ENCODE measurements at regions not wholly inside any gene's neighbourhood (a gene's known extent, or its start where the extent isn't known, plus 50 kb on each side); places are given as distances from the start of the nearest gene placed in this dataset.

DNA sequence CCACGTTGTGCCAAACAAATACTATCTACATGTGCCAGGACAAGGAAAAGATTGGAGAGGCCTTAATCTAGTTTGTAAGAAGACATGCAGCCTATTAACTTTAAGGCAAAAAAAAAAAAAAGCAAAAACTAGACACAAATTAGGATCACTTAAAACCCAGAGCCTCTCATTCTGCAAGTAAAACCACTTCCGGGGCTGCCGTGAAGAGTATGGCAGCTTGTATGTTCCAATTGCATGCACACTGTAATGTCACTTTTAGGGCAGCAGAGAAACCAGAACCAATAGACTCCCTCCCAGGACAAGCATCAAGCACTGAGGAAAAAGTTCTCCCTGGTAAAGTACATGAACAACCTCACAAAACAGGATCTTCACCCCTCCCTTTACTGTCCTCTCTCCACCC lies 70.6 kb downstream of the RSL24D1 start:
- no peaks in the 10 kb centered on the region for H3K27me3 ChIP-seq (ENCODE audit: control insufficient read depth, insufficient read depth, low read length)
- no peaks in the 10 kb centered on the region for H3K4me1 ChIP-seq (ENCODE audit: control insufficient read depth, insufficient read depth, low read length)
- no peaks in the 10 kb centered on the region for H3K36me3 ChIP-seq (ENCODE audit: control insufficient read depth, insufficient read depth, low read length)
- no peaks in the 10 kb centered on the region for H3K9me3 ChIP-seq (replicated peaks; ENCODE audit: control insufficient read depth, low read depth, low read length)
- H3K4me3 ChIP-seq (ENCODE audit: low read length) = no peak overlapping the region
- WGBS (ENCODE audit: insufficient coverage) = no CpG with 5 or more reads among the region's 3 CpGs
- no peak overlapping the region for H3K27ac ChIP-seq (ENCODE audit: low read length)
- DNase-seq = no peak

DNA sequence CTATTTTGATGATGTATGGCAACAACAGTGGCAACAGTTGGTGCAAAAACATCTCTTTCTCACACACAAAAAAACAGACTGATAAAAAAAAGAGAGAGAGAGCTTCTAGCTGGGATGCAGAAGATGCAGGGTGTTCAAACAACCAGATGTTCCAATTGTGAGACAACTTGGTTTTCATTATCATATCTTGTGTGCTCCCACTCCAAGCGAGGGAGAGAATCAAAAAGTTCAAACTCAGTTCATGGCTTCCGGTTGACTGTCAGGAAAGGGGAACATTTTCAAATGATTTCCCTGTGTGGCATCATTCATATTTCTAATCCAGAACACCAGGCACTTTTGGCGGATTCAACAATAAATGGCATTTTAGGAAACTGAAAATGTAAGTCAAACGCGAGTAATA lies 72.1 kb downstream of the RSL24D1 start:
- Histone ChIP-seq H3K4me1 (ENCODE audit: control insufficient read depth, insufficient read depth, low read length) (no peaks in the 10 kb centered on the region), H3K36me3 (ENCODE audit: control insufficient read depth, insufficient read depth, low read length) (no peaks in the 10 kb centered on the region), H3K27me3 (ENCODE audit: control insufficient read depth, insufficient read depth, low read length) (no peaks in the 10 kb centered on the region), H3K9me3 (replicated peaks; ENCODE audit: control insufficient read depth, low read depth, low read length) (no peaks in the 10 kb centered on the region), H3K27ac (ENCODE audit: low read length) (no peak overlapping the region), H3K4me3 (ENCODE audit: low read length) (no peak overlapping the region)
- WGBS (ENCODE audit: insufficient coverage) = no CpG with 5 or more reads among the region's 5 CpGs
- DNase-seq = peak; percentile 65

DNA sequence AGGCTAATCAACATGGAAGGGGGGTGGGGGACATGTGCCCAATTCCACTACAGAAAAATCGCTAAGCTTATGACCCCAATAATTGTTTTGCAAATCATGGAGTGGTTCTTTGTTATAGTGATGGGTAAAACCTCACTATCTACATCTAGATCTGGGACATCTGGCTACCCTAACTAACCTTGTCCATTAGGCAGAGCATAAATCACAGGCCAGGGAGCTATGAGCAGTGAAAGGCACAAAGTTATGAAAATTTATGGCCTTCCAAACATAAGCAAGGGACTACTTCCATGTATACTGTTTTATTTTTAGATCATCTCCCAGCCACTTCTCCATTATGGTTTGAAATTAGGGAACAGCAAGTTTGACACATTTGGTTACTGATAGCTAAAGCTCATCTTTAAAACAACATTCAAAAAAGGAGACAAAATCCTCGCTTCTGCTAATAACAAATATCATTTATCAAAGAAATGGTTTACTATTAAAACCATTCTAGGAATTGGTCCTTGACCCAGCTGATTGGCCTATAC lies 78.3 kb downstream of the RSL24D1 start:
- no CpG with 5 or more reads among the region's 2 CpGs for WGBS (ENCODE audit: insufficient coverage)
- H3K4me1 ChIP-seq (ENCODE audit: control insufficient read depth, insufficient read depth, low read length) = no peaks in the 10 kb centered on the region
- no peak overlapping the region for H3K4me3 ChIP-seq (ENCODE audit: low read length)
- no peak overlapping the region for H3K27ac ChIP-seq (ENCODE audit: low read length)
- DNase-seq = no peak
- H3K36me3 ChIP-seq (ENCODE audit: control insufficient read depth, insufficient read depth, low read length) = no peaks in the 10 kb centered on the region
- no peaks in the 10 kb centered on the region for H3K27me3 ChIP-seq (ENCODE audit: control insufficient read depth, insufficient read depth, low read length)
- H3K9me3 ChIP-seq (replicated peaks; ENCODE audit: control insufficient read depth, low read depth, low read length) = no peaks in the 10 kb centered on the region

DNA sequence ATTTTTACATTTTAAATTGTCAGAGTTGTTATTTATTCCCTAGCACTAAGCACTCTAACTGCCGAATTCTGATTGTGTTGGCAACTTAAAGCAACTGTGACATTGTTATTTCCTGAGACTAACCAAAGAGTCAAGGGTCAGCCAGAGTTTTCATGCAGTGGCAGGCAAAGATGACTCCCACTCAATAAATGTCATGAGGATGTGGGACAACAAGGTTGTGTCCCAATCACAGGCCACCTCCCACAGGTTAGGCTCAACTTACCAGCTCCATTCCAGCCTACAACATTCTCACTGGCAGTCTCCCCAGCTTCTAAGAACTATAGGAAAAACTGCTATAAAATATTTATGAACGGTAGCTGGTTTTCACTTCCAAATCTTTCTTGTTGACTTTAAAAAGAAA lies 80.1 kb downstream of the RSL24D1 start:
- no peak overlapping the region for H3K27ac ChIP-seq (ENCODE audit: low read length)
- no peaks in the 10 kb centered on the region for H3K27me3 ChIP-seq (ENCODE audit: control insufficient read depth, insufficient read depth, low read length)
- no peak overlapping the region for H3K4me3 ChIP-seq (ENCODE audit: low read length)
- no peaks in the 10 kb centered on the region for H3K9me3 ChIP-seq (replicated peaks; ENCODE audit: control insufficient read depth, low read depth, low read length)
- no peak for DNase-seq
- 0% methylated on average over 1 of the region's 2 CpGs for WGBS (ENCODE audit: insufficient coverage)
- H3K36me3 ChIP-seq (ENCODE audit: control insufficient read depth, insufficient read depth, low read length) = no peaks in the 10 kb centered on the region
- no peaks in the 10 kb centered on the region for H3K4me1 ChIP-seq (ENCODE audit: control insufficient read depth, insufficient read depth, low read length)

DNA sequence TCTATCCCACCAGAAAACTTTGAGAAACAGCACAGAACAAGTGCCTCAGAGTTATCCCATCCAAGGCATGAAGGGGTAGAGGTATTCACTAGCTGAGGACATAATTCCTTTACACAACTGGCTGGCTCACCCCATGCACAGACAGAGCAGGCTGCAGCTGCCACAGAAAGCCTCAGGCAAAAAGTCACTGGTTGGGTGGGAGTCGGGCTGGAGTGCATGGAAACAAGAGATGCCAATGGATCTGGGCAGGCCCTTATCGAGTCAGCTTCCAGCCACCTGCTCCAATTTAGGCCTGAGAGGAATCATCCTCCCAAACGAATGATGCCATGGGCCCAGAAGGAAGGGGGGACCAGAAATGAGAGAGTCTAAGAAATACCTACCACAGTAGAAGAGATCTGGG lies 83.0 kb downstream of the RSL24D1 start:
- no peak overlapping the region for H3K4me3 ChIP-seq (ENCODE audit: low read length)
- no peaks in the 10 kb centered on the region for H3K4me1 ChIP-seq (ENCODE audit: control insufficient read depth, insufficient read depth, low read length)
- no peaks in the 10 kb centered on the region for H3K27me3 ChIP-seq (ENCODE audit: control insufficient read depth, insufficient read depth, low read length)
- H3K36me3 ChIP-seq (ENCODE audit: control insufficient read depth, insufficient read depth, low read length) = no peaks in the 10 kb centered on the region
- 45% methylated on average over 1 of the region's 3 CpGs for WGBS (ENCODE audit: insufficient coverage)
- H3K9me3 ChIP-seq (replicated peaks; ENCODE audit: control insufficient read depth, low read depth, low read length) = no peaks in the 10 kb centered on the region
- no peak overlapping the region for H3K27ac ChIP-seq (ENCODE audit: low read length)
- DNase-seq = no peak

DNA sequence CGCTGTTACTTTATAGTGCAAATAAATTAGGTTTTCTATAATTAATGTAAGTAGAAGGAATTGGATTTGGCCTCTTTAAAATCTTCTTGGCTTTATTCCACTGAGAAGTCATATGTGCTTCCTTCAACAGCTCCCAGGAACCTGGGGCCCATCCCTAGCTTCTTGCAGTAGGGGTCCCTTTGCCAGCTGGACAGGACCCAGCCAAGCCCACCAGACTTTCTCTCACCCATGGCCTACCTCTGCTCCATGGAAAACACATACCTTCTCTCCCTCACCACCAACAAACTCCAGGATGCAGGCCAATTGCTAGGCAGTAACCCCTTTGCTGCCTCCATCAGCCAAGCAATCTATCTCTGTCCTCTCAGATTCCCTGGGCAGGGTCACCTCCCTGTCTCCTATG lies 84.0 kb downstream of the RSL24D1 start:
- no peaks in the 10 kb centered on the region for H3K4me1 ChIP-seq (ENCODE audit: control insufficient read depth, insufficient read depth, low read length)
- H3K4me3 ChIP-seq (ENCODE audit: low read length) = no peak overlapping the region
- no peak for DNase-seq
- no peaks in the 10 kb centered on the region for H3K9me3 ChIP-seq (replicated peaks; ENCODE audit: control insufficient read depth, low read depth, low read length)
- WGBS (ENCODE audit: insufficient coverage) = no CpG with 5 or more reads among the region's 1 CpG
- no peaks in the 10 kb centered on the region for H3K36me3 ChIP-seq (ENCODE audit: control insufficient read depth, insufficient read depth, low read length)
- H3K27ac ChIP-seq (ENCODE audit: low read length) = no peak overlapping the region
- no peaks in the 10 kb centered on the region for H3K27me3 ChIP-seq (ENCODE audit: control insufficient read depth, insufficient read depth, low read length)

DNA sequence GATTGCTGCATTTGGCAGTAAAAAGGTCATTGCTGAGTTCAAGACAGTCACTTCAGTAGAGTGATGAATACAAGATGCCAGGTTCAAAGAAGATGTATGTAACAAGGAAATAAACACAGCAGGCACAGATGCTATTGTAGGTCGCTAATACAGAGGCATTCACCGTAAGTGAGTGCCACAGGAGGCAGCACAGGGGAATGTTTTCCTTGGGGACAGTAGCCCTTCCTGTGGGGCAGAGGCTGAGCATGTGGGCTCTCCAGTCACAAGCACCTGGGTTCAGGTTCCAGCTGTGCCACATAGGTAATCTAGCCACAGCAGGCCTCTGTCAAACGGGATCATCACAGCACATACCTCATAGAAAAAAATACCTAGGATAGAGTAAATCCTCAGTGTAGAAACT lies 86.3 kb downstream of the RSL24D1 start:
- 18% methylated on average over 2 of the region's 3 CpGs for WGBS (ENCODE audit: insufficient coverage)

DNA sequence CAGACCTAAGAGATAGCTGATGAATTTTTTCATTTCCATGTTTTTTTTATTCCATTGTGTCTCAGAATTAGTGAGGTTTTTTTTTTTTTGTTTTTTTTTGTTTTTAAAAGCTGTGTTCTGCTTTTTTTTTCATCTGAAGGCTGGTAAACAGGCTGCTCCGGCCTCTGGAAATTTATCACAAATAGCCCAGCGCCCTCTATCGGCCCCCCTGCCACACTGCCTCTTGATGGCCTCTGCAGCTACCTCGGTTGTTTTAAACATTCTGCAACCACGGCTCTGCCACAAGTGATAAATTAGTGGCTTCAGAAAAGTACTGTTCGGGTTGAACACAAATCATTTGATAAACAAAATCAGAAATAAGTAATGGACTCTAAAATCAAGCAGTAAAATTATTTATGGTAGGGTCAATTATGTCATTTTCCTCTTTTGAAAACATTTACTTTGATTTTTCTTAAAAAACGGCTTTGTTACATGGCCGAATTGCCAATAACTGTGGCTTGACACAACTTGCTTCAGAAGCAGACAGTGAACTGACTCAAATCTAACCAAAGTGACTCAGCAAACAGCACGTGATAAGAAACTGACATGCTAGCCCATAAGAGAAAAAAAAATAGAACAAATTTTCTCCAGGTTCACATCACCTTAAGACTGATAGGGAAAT lies 87.8 kb downstream of the RSL24D1 start:
- no peak overlapping the region for H3K27ac ChIP-seq (ENCODE audit: low read length)
- H3K4me3 ChIP-seq (ENCODE audit: low read length) = no peak overlapping the region
- H3K36me3 ChIP-seq (ENCODE audit: control insufficient read depth, insufficient read depth, low read length) = no peaks in the 10 kb centered on the region
- no peaks in the 10 kb centered on the region for H3K4me1 ChIP-seq (ENCODE audit: control insufficient read depth, insufficient read depth, low read length)
- H3K27me3 ChIP-seq (ENCODE audit: control insufficient read depth, insufficient read depth, low read length) = no peaks in the 10 kb centered on the region
- WGBS (ENCODE audit: insufficient coverage) = 0% methylated on average over 1 of the region's 9 CpGs
- peak; percentile 71 for DNase-seq
- H3K9me3 ChIP-seq (replicated peaks; ENCODE audit: control insufficient read depth, low read depth, low read length) = peaks cover 5% of the 10 kb centered on the region

More for the DNA sequence above, 86.3 kb downstream of the RSL24D1 start:
- no peaks in the 10 kb centered on the region for H3K27me3 ChIP-seq (ENCODE audit: control insufficient read depth, insufficient read depth, low read length)
- DNase-seq = no peak
- peaks cover 5% of the 10 kb centered on the region for H3K9me3 ChIP-seq (replicated peaks; ENCODE audit: control insufficient read depth, low read depth, low read length)
- H3K4me1 ChIP-seq (ENCODE audit: control insufficient read depth, insufficient read depth, low read length) = no peaks in the 10 kb centered on the region
- no peak overlapping the region for H3K27ac ChIP-seq (ENCODE audit: low read length)
- H3K4me3 ChIP-seq (ENCODE audit: low read length) = no peak overlapping the region
- H3K36me3 ChIP-seq (ENCODE audit: control insufficient read depth, insufficient read depth, low read length) = no peaks in the 10 kb centered on the region

DNA sequence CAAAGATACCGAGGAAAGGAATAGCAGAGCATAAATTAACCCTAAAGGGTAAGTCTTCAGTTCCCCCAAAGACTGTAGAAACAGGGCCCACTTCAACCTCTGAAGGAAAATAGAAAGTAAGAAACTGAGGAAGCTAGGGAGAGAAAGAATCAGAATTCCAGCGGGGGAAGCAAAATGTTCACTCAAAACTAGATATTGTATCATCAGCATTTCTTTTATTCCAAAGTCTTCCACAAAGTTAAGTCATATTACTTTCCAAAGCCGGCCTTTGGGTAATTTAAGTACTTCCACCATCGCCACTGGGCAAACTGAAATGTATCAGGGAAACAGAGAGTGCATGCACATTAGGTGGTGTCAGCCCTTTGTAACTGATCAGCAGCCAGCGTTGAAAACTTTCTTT lies 88.3 kb downstream of the RSL24D1 start:
- Histone ChIP-seq H3K9me3 (replicated peaks; ENCODE audit: control insufficient read depth, low read depth, low read length) (peaks cover 5% of the 10 kb centered on the region), H3K4me1 (ENCODE audit: control insufficient read depth, insufficient read depth, low read length) (no peaks in the 10 kb centered on the region), H3K27me3 (ENCODE audit: control insufficient read depth, insufficient read depth, low read length) (no peaks in the 10 kb centered on the region), H3K4me3 (ENCODE audit: low read length) (no peak overlapping the region), H3K27ac (ENCODE audit: low read length) (no peak overlapping the region), H3K36me3 (ENCODE audit: control insufficient read depth, insufficient read depth, low read length) (no peaks in the 10 kb centered on the region)
- 47% methylated on average over 2 of the region's 5 CpGs for WGBS (ENCODE audit: insufficient coverage)
- no peak for DNase-seq

DNA sequence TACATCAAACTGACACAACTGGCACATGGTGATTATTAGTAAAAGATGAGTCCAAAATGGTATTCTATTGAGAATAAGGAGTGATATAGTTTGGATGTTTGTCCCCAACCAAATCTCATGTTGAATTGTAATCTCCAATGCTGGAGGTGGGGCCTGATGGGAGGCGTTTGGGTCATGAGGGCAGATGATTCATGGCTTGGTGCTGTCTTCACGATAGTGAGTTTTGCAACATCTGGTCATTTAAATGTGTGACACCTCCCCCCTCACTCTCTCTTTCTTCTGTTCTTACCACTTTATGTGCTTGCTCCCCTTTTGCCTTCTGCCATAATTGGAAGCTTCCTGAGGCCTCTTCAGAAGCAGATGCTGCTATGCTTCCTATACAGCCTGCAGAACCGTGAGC lies 90.6 kb downstream of the RSL24D1 start:
- no peaks in the 10 kb centered on the region for H3K36me3 ChIP-seq (ENCODE audit: control insufficient read depth, insufficient read depth, low read length)
- no peaks in the 10 kb centered on the region for H3K4me1 ChIP-seq (ENCODE audit: control insufficient read depth, insufficient read depth, low read length)
- H3K9me3 ChIP-seq (replicated peaks; ENCODE audit: control insufficient read depth, low read depth, low read length) = peaks cover 5% of the 10 kb centered on the region
- H3K27me3 ChIP-seq (ENCODE audit: control insufficient read depth, insufficient read depth, low read length) = no peaks in the 10 kb centered on the region
- H3K27ac ChIP-seq (ENCODE audit: low read length) = no peak overlapping the region
- H3K4me3 ChIP-seq (ENCODE audit: low read length) = no peak overlapping the region
- WGBS (ENCODE audit: insufficient coverage) = 88% methylated on average over 1 of the region's 3 CpGs
- DNase-seq = no peak

DNA sequence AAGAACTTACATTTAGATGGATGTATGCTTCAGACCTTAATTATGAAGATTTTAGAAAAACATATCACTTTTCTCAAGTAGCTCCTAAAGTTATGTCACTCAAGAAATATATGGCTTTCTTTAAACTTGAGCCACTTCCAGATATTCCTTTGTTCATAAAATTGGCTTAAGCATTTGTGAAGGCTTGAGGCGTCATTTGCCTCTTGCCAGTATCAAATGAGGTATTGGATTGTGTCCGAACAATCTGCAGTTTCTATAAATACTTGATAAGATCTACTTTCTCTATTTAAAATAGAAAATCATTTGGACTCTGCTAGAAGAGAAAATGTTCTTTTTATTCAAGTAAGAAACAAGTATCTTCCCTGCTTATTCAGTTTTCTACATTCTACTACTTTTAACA lies 102.6 kb downstream of the RSL24D1 start:
- WGBS (ENCODE audit: insufficient coverage) = no CpG with 5 or more reads among the region's 2 CpGs
- Histone ChIP-seq H3K4me3 (ENCODE audit: low read length) (no peak overlapping the region), H3K4me1 (ENCODE audit: control insufficient read depth, insufficient read depth, low read length) (no peaks in the 10 kb centered on the region), H3K9me3 (replicated peaks; ENCODE audit: control insufficient read depth, low read depth, low read length) (no peaks in the 10 kb centered on the region), H3K27ac (ENCODE audit: low read length) (no peak overlapping the region), H3K36me3 (ENCODE audit: control insufficient read depth, insufficient read depth, low read length) (no peaks in the 10 kb centered on the region), H3K27me3 (ENCODE audit: control insufficient read depth, insufficient read depth, low read length) (no peaks in the 10 kb centered on the region)
- no peak for DNase-seq

Data from muscle of leg (tissue), 3 donors.